HG02885 (cell line): ENCODE measurements at regions not wholly inside any gene's neighbourhood (a gene's known extent, or its start where the extent isn't known, plus 50 kb on each side); places are given as distances from the start of the nearest gene placed in this dataset.
"Not testable (repeated sequence)": the region's sequence is repeated elsewhere in the genome, so short reads cannot be mapped to it uniquely, and the experiment has no call there.

Experiments
- ATAC-seq: cut with Tn5 transposase; IDR thresholded peaks from one replicate; pipeline ENCODE4 v1.9.1; 2021; ENCODE audit warnings: mild to moderate bottlenecking; ENCODE audit not compliant: unreplicated experiment, poor library complexity

DNA sequence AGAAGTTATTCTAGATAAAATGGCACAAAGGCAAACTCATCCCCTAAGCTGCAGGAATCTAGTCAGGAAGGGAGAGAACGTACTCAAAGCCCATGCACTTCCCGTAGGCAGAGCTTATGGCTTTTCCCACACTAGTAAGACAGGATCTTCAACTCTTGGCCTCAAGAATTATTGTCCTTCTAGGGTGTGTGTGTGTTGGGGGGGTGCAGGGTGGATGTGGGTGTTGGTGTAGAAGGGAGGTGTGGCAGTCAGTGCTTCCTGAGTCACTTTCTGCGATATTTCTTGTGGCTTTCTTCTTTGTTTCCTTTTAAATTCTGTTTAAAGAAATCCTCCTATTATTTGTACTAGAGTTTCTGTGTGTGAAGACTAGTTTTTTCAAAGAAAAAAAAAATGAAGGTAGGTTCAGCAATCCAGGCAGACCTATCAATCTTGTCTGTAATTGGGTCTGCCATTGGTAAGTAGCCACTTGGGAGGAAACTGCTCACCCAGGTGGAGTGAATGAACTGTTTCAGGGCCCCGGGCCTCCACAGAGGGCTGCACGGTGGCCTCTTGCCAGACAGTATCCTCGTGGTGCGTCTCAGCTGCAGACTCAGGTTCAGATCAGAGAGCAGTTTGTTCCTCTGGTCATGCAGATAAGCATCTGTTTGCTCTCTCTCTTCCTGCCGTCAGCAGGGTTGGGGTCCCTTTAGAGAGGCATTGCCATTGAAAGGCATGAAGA is 131.9 kb downstream of the NPR3 start:
- no peak for ATAC-seq

DNA sequence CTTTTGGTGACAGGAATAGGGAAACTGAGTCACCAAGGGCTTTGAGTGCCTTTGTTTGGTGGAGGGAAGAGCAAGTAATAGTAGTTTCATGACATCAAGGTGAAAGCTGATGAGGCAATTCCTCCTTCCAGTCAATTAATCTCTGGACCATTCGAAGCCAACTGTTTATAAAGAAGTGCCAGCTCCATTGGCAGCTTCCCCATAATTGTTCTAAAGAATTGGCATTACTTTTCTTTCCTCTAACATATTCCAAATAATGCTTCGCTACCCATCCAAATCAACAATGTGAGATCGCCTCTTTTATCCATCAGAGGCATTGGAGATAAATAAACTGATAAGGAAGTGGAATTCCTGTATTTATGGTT is 132.4 kb downstream of the NPR3 start:
- ATAC-seq, result no peak

DNA sequence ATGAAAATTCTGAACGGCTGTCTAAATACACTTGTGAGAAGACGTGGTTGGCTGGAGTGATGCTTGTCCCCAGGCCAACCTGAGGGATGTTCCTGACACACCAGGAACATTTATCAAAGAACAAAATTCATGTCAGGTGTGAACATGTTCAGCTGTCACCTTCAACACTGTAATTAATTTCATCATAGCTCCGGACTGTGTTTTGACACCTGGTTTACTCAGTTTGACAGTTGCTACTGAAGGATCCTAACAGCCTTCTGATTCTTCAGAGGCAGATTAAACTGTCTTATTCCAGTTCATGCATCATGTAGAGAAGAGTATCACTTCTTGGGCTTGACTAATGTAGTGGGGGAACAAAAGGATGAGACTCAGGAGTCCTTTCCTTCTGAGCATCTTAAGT is 134.1 kb downstream of the NPR3 start:
- ATAC-seq, result no peak

DNA sequence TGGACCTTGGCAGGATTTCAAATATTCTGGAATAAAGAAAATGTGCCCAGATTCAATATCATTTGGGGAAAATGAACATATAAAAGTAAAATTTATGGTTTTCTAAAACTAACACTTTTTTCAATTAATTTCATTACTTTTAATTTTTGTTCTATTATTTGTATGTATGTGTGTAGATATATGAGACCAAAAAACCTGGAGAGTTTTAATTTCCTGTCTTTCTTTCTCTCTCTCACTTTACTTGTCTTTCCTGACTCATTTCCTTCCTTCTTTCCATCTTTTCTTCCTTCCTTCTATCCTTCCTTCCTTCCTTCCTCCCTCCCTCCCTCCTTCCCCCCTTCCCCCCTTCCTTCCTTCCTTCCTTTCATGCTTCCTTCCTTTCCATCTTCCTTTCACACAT is 137.0 kb downstream of the NPR3 start:
- no peak for ATAC-seq

DNA sequence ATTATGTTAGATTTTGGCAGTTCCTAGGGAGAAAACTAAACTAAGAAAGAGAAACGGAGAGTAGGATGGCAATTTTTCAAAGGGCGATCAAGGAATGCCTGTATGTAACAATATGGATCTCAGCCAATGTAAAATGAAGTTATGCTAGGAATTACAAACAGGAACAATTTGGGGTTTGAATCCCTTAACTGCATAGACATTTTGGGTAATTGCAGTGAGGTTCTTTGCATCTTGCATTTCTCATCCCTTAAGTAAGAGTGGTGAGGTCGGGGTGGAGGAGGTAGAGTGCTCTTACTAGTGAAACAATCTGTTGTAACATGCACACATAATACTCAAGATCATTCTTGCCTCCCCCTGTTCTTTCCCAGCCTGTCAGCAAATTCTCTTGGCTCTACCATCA is 137.6 kb downstream of the NPR3 start:
- no peak for ATAC-seq

DNA sequence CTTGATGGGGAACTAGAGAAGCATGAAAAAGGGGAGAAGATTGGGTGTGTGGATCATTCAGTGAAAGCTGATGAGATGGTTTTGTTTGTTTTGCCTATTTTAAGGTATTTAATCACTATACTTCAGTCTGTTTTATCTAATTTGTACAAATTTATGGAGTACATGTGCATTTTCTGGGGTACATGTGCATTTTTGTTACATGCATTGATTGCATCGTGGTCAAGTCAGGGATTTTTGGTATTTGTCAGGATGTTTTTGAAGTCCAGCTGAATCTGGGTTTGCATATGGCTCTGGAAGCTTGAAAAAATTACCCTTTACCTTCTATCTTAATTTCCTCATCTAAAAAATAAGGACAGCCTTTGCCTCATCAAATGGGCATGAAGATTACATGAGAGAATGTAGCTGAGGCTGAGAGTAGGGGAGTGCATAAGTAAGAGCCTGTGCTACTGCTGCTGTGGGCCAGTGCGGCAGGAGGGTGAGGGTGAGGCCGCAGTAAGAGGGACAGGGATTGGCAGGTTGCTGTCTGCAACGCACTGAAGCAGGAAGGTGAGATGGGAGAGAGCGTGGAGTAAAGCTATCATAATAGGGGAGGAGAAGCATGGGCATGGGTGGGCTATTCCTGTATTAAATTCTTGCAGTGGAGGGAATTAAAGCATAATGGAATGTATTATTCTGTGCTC is 139.8 kb downstream of the NPR3 start:
- ATAC-seq, result no peak

DNA sequence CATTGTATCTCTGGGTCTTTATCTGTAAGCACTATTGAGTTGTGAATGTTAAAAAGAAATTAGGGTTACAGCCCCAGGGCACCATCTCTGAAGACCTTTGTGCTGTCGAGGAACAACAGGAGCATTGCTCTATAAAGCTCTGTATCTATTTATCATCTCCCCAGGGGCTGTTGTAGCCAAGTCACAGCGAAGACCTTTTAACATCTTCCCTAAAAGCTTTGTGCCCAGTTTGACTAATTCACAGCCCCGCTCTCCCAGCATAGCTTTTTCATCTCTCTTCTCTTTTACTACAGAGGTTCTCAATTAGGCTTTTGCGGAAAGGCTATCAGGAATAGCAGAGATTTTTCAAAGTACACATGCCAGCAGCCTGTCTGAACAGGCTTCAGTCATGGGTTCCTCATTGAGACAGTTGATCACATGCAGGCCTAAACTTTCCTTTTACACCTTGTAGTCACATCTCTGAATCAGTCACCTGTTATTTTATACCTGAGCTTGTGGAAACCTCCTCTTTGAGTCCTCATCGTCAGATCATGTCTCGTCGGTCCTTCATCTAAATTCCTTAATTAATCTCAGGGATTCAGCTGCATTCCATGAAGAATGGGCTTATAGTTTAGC is 140.5 kb downstream of the NPR3 start:
- no peak for ATAC-seq

DNA sequence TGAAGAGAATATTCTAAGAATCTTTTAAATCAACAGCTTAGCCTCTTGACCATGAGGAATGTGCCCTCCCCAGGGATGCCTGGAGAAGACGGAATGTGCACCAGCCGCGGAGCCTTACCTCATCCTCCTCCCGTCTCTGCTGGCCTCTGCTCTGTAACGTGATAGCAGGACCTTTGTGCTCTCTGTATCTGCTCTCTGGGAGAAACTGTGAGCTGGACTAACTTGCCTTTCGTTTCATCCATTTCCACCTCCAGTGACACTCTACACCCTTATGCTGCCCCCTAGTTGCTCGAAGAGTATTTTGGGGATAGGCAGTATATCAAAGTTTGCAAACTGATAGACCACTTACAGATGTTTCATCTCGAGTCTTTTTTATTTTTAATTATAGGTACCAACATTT is 141.4 kb downstream of the NPR3 start:
- ATAC-seq, result no peak

DNA sequence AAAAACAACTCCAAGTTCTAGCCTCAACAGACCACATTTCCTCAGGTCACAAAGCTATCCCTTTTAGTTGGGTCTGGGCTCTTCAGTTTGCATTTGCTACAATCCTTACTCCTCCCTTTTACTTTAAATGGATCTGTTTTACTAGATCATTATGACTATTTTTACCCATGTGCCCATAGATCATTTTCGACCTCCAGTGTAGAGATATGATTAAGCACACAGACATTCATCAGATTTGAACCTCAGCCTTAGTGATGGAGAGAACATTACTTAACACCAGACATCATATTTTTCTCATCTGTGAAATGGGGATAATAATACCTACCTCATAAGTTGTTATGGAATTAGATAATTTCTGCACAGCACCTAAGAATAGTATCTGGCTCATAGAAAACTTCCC is 141.9 kb downstream of the NPR3 start:
- no peak for ATAC-seq

DNA sequence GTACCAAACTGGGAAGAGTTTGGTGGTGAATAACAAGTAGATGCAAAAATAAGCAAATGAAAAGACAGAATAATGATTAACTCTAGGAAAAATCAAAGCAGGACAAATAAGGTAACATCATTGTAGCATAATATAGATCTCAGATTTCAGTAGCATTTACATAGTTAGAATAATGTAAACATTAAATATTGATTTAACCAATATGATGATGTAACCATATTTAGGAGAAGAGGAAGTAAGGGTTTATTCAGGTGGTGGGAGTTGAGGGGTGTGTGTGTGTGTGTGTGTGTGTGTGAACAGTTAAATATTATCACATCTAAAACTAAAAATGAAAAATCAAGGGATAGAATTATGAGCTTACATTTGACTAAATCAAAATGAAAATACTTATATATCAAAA is 143.4 kb downstream of the NPR3 start:
- no peak for ATAC-seq

DNA sequence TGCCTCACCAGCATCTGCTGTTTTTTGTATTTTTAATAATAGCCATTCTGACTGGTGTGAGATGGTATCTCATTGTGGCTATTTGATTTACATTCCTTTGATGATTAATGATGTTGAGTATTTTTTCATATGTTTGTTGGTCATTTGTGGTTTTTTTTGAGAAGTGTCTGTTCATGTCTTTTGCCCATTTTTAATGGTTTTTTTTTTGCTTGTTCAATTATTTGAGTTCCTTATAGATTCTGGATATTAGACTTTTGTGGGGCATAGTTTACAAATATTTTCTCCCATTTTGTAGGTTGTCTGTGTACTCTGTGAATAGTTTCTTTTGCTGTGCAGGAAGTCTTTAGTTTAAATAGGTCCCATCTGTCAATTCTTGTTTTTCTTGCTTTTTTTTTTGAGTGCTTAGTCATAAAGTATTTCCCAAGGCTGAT is 148.1 kb downstream of the NPR3 start:
- no peak for ATAC-seq

DNA sequence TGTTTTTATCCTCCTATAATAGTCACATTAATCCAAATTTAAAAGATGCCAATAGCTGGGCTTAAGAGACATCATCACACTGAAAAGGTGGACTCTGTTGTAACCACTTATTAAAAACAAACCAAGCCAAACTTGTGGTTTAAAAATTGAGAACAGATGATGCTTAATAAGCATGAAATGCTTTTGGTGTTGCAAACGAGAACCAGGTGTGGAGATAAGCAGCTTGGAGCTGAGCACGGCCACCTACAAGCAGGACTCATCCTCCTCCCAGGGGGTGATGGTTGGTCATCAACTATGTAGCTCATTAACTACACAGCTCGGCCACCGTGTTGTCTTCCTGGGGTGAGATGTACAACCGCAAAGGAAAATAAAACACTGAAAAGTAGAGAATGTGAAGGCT is 154.4 kb downstream of the NPR3 start:
- no peak for ATAC-seq

DNA sequence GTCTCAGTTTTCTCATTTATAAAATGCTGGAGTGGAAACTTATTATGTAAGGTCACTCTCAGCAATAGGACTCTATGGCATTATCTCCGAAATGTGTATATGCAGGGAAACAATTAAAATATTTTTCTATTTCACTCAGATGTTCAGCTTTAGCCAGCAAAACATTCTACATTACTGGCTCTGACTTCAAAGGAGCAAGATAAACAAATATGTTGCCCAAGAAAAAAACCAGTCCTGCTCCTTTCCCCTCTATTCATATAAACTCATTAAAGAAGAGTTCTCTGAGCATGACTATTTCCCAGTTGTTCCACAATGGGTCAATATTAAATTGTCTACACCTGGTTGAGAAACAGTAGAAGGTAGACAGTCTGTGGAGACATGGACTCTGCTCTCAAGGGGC is 155.0 kb downstream of the NPR3 start:
- no peak for ATAC-seq

DNA sequence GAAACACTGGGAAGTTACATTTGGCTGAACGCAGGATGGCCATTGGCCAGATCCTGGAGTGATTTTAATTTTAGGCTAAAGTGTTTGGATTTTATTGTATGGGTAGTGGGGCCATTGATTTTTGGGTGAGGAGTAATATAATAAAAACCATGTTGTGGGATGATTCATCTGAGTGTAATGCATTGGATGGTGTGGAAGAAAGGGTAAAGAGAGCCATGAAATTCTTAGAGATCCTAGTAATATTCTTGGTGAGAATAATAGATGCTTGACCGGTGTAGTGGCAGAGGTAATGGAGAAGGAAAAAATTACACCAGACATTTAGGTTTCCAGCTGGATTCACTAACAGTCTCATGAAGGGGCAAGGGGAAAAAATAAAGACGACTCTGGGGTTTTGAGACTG is 158.1 kb downstream of the NPR3 start:
- ATAC-seq, result no peak

DNA sequence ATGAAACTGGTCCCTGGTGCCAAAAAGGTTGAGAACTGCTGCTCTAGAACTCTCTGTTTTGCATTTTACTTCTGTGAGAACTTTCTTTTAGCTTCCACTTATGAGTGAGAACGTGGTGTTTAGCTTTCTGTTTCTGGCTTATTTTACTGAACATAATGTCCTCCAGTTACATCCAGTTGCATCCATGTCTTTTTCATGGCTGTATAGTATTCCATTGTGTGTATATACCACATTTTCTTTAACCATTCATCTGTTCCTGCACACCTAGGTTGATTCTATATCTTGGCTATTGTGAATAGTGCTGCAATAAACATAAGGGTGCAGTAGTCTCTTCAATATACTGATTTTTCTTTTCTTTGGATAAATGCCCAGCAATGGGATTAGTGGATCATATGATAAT is 165.7 kb downstream of the NPR3 start:
- ATAC-seq, result no peak

DNA sequence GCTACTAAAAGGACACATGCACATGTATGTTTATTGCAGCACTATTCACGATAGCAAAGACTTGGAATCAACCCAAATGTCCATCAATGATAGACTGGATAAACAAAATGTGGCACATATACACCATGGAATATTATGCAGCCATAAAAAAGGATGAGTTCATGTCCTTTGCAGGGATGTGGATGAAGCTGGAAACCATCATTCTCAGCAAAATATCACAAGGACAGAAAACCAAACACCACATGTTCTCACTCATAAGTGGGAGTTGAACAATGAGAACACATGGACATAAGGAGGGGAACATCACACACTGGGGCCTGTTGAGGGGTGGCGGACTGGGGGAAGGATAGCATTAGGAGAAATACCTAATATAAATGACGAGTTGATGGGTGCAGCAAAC is 168.2 kb downstream of the NPR3 start:
- ATAC-seq, result not testable (repeated sequence)

DNA sequence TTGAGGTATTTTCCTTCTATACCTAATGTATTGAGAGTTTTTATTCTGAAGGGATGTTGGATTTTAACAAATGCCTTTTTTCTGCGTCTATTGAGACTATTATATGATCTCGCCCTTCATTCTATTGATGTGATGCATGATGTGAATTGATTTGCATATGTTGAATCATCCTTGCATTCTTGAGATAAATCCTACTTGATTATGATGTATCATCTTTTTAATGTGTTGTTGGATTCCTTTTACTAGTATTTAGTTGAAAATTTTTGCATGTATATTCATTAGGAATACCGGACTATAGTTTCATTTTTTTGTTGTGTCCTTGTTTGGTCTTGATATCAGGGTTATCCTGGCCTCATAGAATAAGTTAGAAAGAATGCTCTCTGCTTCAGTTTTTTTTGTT is 169.7 kb downstream of the NPR3 start:
- no peak for ATAC-seq

DNA sequence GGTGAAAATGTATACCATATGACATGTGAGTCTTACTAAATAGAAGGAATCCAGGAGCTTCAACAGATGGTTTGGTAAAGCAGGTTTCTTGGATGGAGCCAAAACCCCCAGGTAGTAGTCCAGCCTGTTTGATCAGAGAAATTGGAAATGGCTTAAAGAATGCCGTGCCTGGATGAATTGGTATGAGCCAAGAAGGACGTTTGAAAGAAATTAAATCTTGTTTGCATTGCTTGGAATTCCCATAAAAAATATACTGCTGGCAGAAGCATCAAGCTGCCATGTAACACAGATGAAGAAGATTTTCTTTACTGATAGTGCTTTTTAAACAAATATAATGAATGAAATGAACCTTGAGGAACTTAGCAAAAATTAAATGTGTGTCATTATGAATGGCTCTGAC is 176.3 kb downstream of the NPR3 start:
- no peak for ATAC-seq

DNA sequence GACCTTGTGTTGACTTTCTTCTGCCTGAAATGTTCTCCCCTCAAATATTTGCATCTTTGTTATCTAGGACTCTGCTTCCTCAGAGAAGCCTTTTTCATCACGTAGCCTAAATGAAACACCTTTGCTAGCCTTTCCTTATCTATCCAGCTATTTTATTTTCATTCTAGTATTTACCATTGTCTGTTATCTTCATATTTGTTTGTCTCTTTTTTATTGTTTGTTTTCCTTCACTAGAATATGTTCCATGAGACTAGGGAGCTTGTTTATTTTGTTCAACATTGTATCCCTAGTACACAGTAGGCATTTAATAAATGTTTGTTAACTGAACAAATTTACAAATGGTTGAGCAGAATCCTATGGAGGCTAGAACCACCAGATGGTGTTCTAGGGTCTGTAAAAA is 178.0 kb downstream of the NPR3 start:
- ATAC-seq, result no peak

DNA sequence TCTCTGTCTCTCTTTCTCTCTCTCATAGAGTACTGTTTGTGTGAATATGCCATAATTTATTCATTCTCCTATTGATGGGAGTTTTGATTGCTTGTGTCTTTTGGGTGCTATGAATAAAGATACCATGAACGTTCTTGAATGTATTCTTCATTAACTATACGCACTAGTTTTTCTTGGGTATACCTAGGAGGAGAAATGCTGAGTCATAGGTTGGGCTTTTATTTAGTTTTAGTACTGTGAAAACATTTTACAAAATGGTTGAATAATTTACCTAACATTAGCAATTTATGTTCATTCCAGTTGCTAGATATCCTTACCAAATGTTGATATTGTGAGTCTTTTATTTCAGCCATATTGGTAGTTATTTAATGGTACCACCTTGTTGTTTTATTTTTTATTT is 192.5 kb downstream of the NPR3 start:
- no peak for ATAC-seq

DNA sequence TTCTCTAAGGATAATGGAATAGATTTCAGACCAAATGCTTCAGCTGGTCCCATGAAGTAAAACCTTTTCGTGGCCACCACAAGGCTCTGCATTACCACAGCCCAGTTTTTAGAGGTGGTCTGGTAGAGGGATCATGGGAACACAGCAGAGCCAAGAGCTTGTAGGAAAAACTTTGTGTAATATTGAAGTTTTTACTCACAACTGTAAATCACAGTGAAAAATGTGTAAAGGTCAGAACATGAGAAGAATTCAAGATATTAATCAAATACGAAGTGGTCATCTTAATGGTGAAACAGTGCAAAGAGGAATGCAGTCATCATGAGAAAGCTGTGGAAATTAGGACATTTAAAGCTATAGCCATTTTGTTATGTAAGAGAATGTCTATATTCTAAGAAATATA is 197.5 kb downstream of the NPR3 start:
- ATAC-seq, result no peak

DNA sequence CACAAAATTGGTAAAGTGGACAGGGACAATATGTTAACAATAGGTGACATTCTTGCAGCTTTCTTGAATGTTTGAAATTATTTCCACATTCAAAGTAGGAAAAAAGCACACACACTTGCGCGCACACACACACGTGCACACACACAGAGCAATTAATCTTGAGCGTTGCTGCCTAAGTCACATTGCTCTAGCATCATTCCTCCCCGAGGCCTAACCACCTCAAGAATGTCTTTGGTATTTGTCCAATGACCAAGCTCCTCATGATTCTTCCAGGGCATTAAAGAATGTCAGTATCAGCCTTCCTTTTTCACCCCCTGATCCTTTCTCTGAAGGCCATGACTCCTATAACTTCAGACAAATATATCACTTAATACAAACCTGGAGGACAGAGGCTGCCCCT is 198.1 kb downstream of the NPR3 start:
- no peak for ATAC-seq
